PC-9 (cell line): ENCODE measurements at regions not wholly inside any gene's neighbourhood (a gene's known extent, or its start where the extent isn't known, plus 50 kb on each side); places are given as distances from the start of the nearest gene placed in this dataset.

Experiments used
- CTCF ChIP-seq: fragments of 200-600 bp; sonication (generic); conservative IDR thresholded peaks from 2 replicates; pipeline ENCODE4 v1.6.1; 2017; ENCODE audit warnings: mixed run types, antibody characterized with exemption, mild to moderate bottlenecking, moderate library complexity
- EZH2 ChIP-seq: fragments of 200-600 bp; sonication (generic); IDR thresholded peaks from 2 replicates; pipeline ENCODE4 v1.8.0; 2017; ENCODE audit warnings: antibody characterized with exemption, low read depth

- TF ChIP-seq CTCF: no peak
- TF ChIP-seq EZH2: no peak
Measured at GRCh38 chr3:44033123-44033522, 208.6 kb upstream of the TOPAZ1 start.
